ACC112 (cell line): ENCODE measurements at regions not wholly inside any gene's neighbourhood (a gene's known extent, or its start where the extent isn't known, plus 50 kb on each side); places are given as distances from the start of the nearest gene placed in this dataset.

Experiments
- H2AFZ ChIP-seq: fragments of 200-600 bp; sonication (generic); one replicate; pipeline ENCODE4 v1.6.0; 2017; ENCODE audit warnings: antibody characterized with exemption, low read length; ENCODE audit not compliant: unreplicated experiment
- H3K27ac ChIP-seq: fragments of 200-600 bp; sonication (generic); 2 replicates; pipeline ENCODE4 v1.5.1; 2014; ENCODE audit warnings: low read depth, mild to moderate bottlenecking, antibody characterized with exemption, low read length, moderate library complexity
- H3K27me3 ChIP-seq: fragments of 200-600 bp; sonication (generic); 2 replicates; pipeline ENCODE4 v1.6.1; 2014; ENCODE audit warnings: mild to moderate bottlenecking, antibody characterized with exemption, low read length, moderate library complexity, mixed read lengths; ENCODE audit not compliant: insufficient read depth
- H3K36me3 ChIP-seq: fragments of 200-600 bp; sonication (generic); 2 replicates; pipeline ENCODE4 v1.6.1; 2016; ENCODE audit warnings: mild to moderate bottlenecking, antibody characterized with exemption, low read length, moderate library complexity, mixed read lengths; ENCODE audit not compliant: insufficient read depth
- H3K4me1 ChIP-seq: fragments of 200-600 bp; sonication (generic); one replicate; pipeline ENCODE4 v1.6.1; 2016; ENCODE audit warnings: low read length, mixed read lengths; ENCODE audit not compliant: insufficient read depth, unreplicated experiment, control insufficient read depth
- H3K4me3 ChIP-seq: fragments of 200-600 bp; sonication (generic); 2 replicates; pipeline ENCODE4 v1.5.1; 2014; ENCODE audit warnings: mild to moderate bottlenecking, low read depth, low read length
- H3K79me2 ChIP-seq: fragments of 200-600 bp; sonication (generic); one replicate; pipeline ENCODE4 v1.6.0; 2016; ENCODE audit warnings: low read length; ENCODE audit not compliant: control insufficient read depth, unreplicated experiment, insufficient read depth

DNA sequence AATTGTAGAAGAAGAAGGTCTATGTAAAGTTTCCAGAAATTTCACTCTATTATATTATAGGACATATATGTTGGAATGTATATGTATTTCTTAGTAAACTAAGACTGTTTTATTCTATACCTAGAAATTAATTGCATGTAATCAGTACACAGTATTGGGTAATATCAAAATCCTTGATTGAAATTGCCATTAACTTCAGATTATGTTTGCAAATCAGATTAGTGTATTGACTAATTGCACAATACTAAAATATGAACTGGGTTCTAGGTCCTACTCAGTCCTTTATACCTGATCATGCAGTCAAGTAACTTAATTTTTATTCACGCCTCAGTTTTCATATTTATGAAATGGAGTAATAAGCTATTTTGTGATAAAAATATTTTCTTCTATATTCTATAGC is 950.3 kb upstream of the ADGRL3 start:
- Histone ChIP-seq H2AFZ (no peak overlapping the region), H3K36me3 (no peaks in the 10 kb centered on the region), H3K4me3 (no peak overlapping the region), H3K27ac (no peak overlapping the region), H3K79me2 (no peaks in the 10 kb centered on the region), H3K27me3 (no peaks in the 10 kb centered on the region), H3K4me1 (no peaks in the 10 kb centered on the region)

DNA sequence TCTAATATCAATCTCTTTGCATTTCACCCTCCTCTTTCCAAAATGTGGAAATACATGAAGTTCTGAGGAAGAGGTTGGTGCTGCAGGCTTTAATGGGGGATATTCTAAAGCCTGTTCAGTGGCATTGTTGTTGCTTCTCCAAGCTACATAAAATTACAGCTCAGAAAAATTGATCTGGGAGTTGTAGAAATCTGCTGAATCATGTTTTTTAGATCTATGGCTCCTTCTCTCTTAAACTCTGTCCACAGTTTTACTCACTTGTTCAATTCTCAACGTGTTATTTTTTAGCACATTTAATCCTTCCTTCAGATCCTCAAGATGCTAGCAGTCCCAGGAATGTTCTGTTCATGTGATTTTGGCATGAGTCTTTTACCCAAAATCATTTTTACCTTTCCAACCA is 949.5 kb upstream of the ADGRL3 start:
- Histone ChIP-seq H3K4me3 (no peak overlapping the region), H2AFZ (no peak overlapping the region), H3K4me1 (no peaks in the 10 kb centered on the region), H3K27me3 (no peaks in the 10 kb centered on the region), H3K79me2 (no peaks in the 10 kb centered on the region), H3K36me3 (no peaks in the 10 kb centered on the region), H3K27ac (no peak overlapping the region)

DNA sequence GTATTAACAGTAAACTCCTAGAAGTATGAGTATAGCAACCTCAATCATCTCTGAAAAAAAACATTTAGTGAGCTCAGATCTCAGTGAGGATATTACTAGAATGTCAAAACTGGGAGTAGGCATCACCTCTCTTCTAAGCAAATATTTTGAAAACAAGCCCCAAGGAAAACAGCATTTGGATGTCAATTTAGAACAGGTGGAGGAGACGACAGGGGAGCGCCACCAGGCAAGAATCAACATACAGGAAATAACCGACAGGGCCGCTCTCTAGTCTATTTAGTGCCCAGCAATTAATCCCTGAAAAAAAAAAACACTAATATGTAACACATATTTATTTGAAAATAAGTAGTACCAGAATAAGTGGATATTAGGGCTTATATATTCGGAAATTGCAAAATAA is 940.3 kb upstream of the ADGRL3 start:
- H3K4me1 ChIP-seq = no peaks in the 10 kb centered on the region
- H3K36me3 ChIP-seq = no peaks in the 10 kb centered on the region
- H2AFZ ChIP-seq = no peak overlapping the region
- no peaks in the 10 kb centered on the region for H3K79me2 ChIP-seq
- H3K4me3 ChIP-seq = no peak overlapping the region
- no peaks in the 10 kb centered on the region for H3K27me3 ChIP-seq
- H3K27ac ChIP-seq = no peak overlapping the region

- Histone ChIP-seq H3K4me1 (no peaks in the 10 kb centered on the region), H3K36me3 (no peaks in the 10 kb centered on the region), H3K4me3 (no peak overlapping the region), H3K27me3 (no peaks in the 10 kb centered on the region), H3K27ac (no peak overlapping the region), H2AFZ (no peak overlapping the region), H3K79me2 (no peaks in the 10 kb centered on the region)
These were observed 933.6 kb upstream of the ADGRL3 start for GRCh38 chr4:60266505-60266904.

- Histone ChIP-seq H3K27ac (no peak overlapping the region), H3K79me2 (no peaks in the 10 kb centered on the region), H3K36me3 (no peaks in the 10 kb centered on the region), H3K4me3 (no peak overlapping the region), H3K27me3 (no peaks in the 10 kb centered on the region), H3K4me1 (no peaks in the 10 kb centered on the region), H2AFZ (no peak overlapping the region)
These were observed 903.7 kb upstream of the ADGRL3 start for GRCh38 chr4:60296386-60296785.

DNA sequence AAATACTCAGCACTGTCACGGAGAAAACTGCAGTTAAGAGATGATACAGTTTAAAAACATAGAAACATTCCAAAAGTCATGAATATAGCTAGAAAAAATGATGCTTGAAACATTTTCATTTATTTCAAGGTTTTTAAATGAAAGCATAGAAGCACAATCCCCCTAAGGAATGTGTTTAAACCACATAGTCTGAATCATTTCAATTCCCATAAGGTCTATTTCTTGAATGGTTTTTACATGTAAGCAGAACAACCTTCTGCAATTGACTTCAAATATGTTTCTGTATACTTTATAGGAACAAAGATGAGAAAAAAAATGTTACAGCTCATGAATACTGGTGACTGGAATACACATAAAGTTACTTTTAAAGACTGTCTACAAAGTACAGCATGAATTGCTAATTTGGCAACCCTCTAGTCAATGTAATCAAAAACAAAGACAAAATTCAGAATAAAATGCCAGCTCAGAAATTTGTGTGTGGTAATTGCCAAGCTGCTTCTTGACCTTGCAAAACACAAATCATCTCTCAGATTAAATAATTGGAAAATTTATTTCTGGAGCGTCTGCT is 886.4 kb upstream of the ADGRL3 start:
- Histone ChIP-seq H3K4me1 (peaks cover 9% of the 10 kb centered on the region), H3K36me3 (no peaks in the 10 kb centered on the region), H3K27ac (peak overlapping the region; percentile 19; the same call in 1 of the 2 replicates), H2AFZ (no peak overlapping the region), H3K27me3 (no peaks in the 10 kb centered on the region), H3K79me2 (no peaks in the 10 kb centered on the region), H3K4me3 (no peak overlapping the region)

GRCh38 chr4:60314416-60314815 is 885.7 kb upstream of the ADGRL3 start:
- Histone ChIP-seq H3K27ac (0 out of 2 replicates have a peak overlapping the region, but pooled peaks have one; percentile 8), H2AFZ (no peak overlapping the region)

GRCh38 chr4:60315586-60315985 is 884.5 kb upstream of the ADGRL3 start:
- no peaks in the 10 kb centered on the region for H3K79me2 ChIP-seq
- H3K27ac ChIP-seq = no peak overlapping the region
- no peak overlapping the region for H2AFZ ChIP-seq
- no peak overlapping the region for H3K4me3 ChIP-seq
- H3K27me3 ChIP-seq = no peaks in the 10 kb centered on the region
- peaks cover 9% of the 10 kb centered on the region for H3K4me1 ChIP-seq
- no peaks in the 10 kb centered on the region for H3K36me3 ChIP-seq

More at GRCh38 chr4:60314416-60314815, 885.7 kb upstream of the ADGRL3 start:
- Histone ChIP-seq H3K4me3 (no peak overlapping the region), H3K27me3 (no peaks in the 10 kb centered on the region), H3K36me3 (no peaks in the 10 kb centered on the region), H3K79me2 (no peaks in the 10 kb centered on the region), H3K4me1 (peaks cover 9% of the 10 kb centered on the region)

GRCh38 chr4:60326735-60327134 is 873.4 kb upstream of the ADGRL3 start:
- Histone ChIP-seq H3K4me1 (no peaks in the 10 kb centered on the region), H3K79me2 (no peaks in the 10 kb centered on the region), H3K27me3 (no peaks in the 10 kb centered on the region), H2AFZ (no peak overlapping the region), H3K36me3 (no peaks in the 10 kb centered on the region), H3K4me3 (no peak overlapping the region), H3K27ac (no peak overlapping the region)

DNA sequence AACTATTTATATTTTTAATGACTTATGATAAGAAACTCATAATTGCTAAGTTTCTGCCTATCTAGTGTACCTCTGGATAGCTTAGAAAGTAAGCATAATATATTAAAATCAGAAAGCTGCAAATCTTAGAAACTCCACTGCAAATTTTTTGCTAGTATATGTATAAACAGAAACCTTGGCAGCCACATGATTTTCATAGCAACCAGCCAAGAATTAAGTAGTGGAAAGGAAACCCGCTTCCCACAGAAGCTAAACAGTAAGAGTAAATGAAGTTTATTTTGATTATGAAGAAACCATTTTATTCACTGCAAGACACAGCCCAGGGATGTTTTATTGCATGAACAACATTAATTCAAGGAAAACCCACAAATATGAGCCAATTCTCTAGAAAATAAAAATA is 872.5 kb upstream of the ADGRL3 start:
- no peaks in the 10 kb centered on the region for H3K79me2 ChIP-seq
- H2AFZ ChIP-seq = no peak overlapping the region

GRCh38 chr4:60344908-60345307 is 855.2 kb upstream of the ADGRL3 start:
- H3K27ac ChIP-seq = 0 out of 2 replicates have a peak overlapping the region, but pooled peaks have one; percentile 18
- no peaks in the 10 kb centered on the region for H3K79me2 ChIP-seq
- H3K36me3 ChIP-seq = no peaks in the 10 kb centered on the region
- no peaks in the 10 kb centered on the region for H3K4me1 ChIP-seq
- H3K4me3 ChIP-seq = no peak overlapping the region
- no peaks in the 10 kb centered on the region for H3K27me3 ChIP-seq
- no peak overlapping the region for H2AFZ ChIP-seq

More for the DNA sequence above, 872.5 kb upstream of the ADGRL3 start:
- Histone ChIP-seq H3K27ac (no peak overlapping the region), H3K27me3 (no peaks in the 10 kb centered on the region), H3K4me1 (no peaks in the 10 kb centered on the region), H3K36me3 (no peaks in the 10 kb centered on the region), H3K4me3 (no peak overlapping the region)
